ENCODE measurements at regions not wholly inside any gene's neighbourhood (a gene's known extent, or its start where the extent isn't known, plus 50 kb on each side); places are given as distances from the start of the nearest gene placed in this dataset.

DNA sequence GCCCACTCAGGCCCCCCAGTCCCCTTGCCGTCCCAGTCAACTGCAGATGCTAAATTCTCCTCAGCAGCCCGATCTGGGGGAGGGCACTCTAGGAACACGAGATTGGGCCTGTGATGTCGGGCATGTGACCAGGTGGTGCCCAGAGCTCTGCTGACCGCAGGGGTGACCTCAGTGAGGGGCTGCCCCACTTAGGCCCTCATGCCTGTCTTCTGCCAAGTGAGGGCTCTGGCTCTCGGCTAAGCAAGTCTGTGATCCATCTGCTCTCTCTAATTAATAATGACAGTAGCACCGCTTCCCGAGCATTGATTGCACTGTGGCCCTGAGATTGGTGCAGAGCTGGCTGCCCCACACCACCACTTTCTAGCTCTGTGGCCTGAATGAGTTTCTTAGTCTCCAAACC, 138.8 kb downstream of the MRM1 start:
- H3K9ac ChIP-seq (replicated peaks in 1 of 4; ENCODE audit: extremely low read depth in 1 of 4, low read depth in 3 of 4, low read length in 3 of 4) = no peak overlapping the region
- H3K4me3 ChIP-seq (ENCODE audit: extremely low read depth in 1 of 4, insufficient read depth in 2 of 4, low read depth in 3 of 4, low read length in 4 of 4) = no peak overlapping the region
- CTCF ChIA-PET (ENCODE audit: partially characterized antibody) = interaction anchor here (1.0 to 1.2 kb wide), 3 partner anchors 15 to 111 kb away, joined by 3 to 5 read pairs (median 4); no protein-coding TSS in a partner anchor
- no peak for TF ChIP-seq CTBP2 (IDR thresholded peaks at IDR 0.05; ENCODE audit: borderline replicate concordance, insufficient read depth, insufficient read length, low read length)
- TF ChIP-seq SIX5 (IDR thresholded peaks at IDR 0.05; ENCODE audit: low read depth, low read length) = no peak
- TF ChIP-seq CBX5 (IDR thresholded peaks at IDR 0.05; ENCODE audit: low read depth, low read length) = no peak
- TF ChIP-seq SP1 (IDR thresholded peaks at IDR 0.05; ENCODE audit: low read depth, low read length) = no peak
- TF ChIP-seq TCF12 (IDR thresholded peaks at IDR 0.05; ENCODE audit: low read depth, low read length) = no peak
- TF ChIP-seq CEBPB (IDR thresholded peaks at IDR 0.05; ENCODE audit: low read depth, low read length) = no peak

More for the DNA sequence above, 138.8 kb downstream of the MRM1 start:
- Histone ChIP-seq H2BK12ac (ENCODE audit: low read depth, low read length) (no peak overlapping the region), H2BK5ac (ENCODE audit: low read depth, low read length) (no peak overlapping the region), H4K5ac (ENCODE audit: insufficient read length, low read depth, low read length) (no peak overlapping the region), H3K23ac (ENCODE audit: insufficient read length) (no peak overlapping the region), H2BK120ac (replicated peaks; ENCODE audit: low read depth, low read length) (no peak overlapping the region), H3K14ac (ENCODE audit: insufficient read length) (no peak overlapping the region), H3K4me1 (replicated peaks in 1 of 4; ENCODE audit: control insufficient read depth in 3 of 4, insufficient read depth in 4 of 4, low read length in 3 of 4) (peaks cover 2 to 11% (median 3%) of the 10 kb centered on the region in 4 experiments; a peak in 4 of 7 replicates), H3K79me2 (ENCODE audit: control insufficient read depth in 1 of 2, insufficient read depth in 2 of 2, low read length in 2 of 2) (0 out of 4 replicates have a peak, but pooled peaks cover 0 to 3% of the 10 kb centered on the region in 2 experiments), H3K56ac (replicated peaks; ENCODE audit: insufficient read length, low read depth, low read length) (no peak overlapping the region), H2BK20ac (ENCODE audit: low read length) (no peak overlapping the region), H2AFZ (ENCODE audit: low read length) (no peak overlapping the region), H3K9me3 (ENCODE audit: insufficient read depth in 2 of 2, low read depth in 1 of 2, low read length in 1 of 2) (no peaks in the 10 kb centered on the region), H3K27ac (ENCODE audit: low read depth, low read length) (no peak overlapping the region), H3K4ac (replicated peaks; ENCODE audit: insufficient read length, low read depth, low read length) (no peak overlapping the region), H2AK5ac (ENCODE audit: low read depth, low read length) (no peak overlapping the region), H3K79me1 (ENCODE audit: low read depth, low read length) (no peaks in the 10 kb centered on the region), H2BK15ac (ENCODE audit: low read length) (no peak overlapping the region), H4K91ac (replicated peaks; ENCODE audit: insufficient read length, low read length) (peak overlapping the region; percentile 54), H4K8ac (ENCODE audit: extremely low read depth, insufficient read depth, low read length) (no peak overlapping the region), H3K36me3 (ENCODE audit: control insufficient read depth in 2 of 4, insufficient read depth in 4 of 4, low read length in 3 of 4) (no peaks in the 10 kb centered on the region; a peak in 1 of 8 replicates), H3K4me2 (ENCODE audit: insufficient read depth in 1 of 2, low read depth in 2 of 2, low read length in 2 of 2) (no peak overlapping the region), H3K27me3 (replicated peaks in 1 of 4; ENCODE audit: control insufficient read depth in 3 of 4, extremely low read depth in 1 of 4, insufficient read depth in 3 of 4, low read length in 3 of 4) (no peaks in the 10 kb centered on the region; a peak in 1 of 7 replicates), H3K18ac (ENCODE audit: extremely low read depth, low read length) (no peak overlapping the region), H3K23me2 (ENCODE audit: low read depth, low read length) (peaks cover 14% of the 10 kb centered on the region; the same call in 1 of the 2 replicates), H4K20me1 (replicated peaks in 1 of 2; ENCODE audit: control insufficient read depth in 1 of 2, insufficient read depth in 2 of 2, low read length in 2 of 2) (peaks cover 0 to 8% of the 10 kb centered on the region in 2 experiments)
- no peak for FAIRE-seq
- no peak for DNase-seq (ENCODE audit: low read depth in 1 of 2, low spot score in 2 of 2)
- POLR2A ChIA-PET (ENCODE audit: partially characterized antibody) = interaction anchor here (1.2 to 1.5 kb wide), 2 partner anchors 9 to 15 kb away, joined by 8 read pairs; no protein-coding TSS in a partner anchor
- WGBS, 2 experiments (ENCODE audit: extremely low coverage in 1 of 2, insufficient coverage in 1 of 2, insufficient read length in 1 of 2, insufficient replicate concordance in 2 of 2, low coverage in 1 of 2, low lambda C conversion rate in 2 of 2, missing lambda C conversion rate in 1 of 2) = 92% methylated on average over 8 of the region's 8 CpGs; no CpG with 5 or more reads in 1 of the 2 experiments
